ENCODE measurements at regions not wholly inside any gene's neighbourhood (a gene's known extent, or its start where the extent isn't known, plus 50 kb on each side); places are given as distances from the start of the nearest gene placed in this dataset.

- TF ChIP-seq CTCF (IDR thresholded peaks at IDR 0.05) (no peak), POLR2A (IDR thresholded peaks at IDR 0.05) (no peak)
Observed at GRCh38 chr17:83147280-83147679, 67.9 kb downstream of the METRNL start.
